Hematopoietic multipotent progenitor cell treated with erythropoietin and hydrocortisone succinate and interleukin-3 and kit ligand, for 8 days (in vitro differentiated cells): ENCODE measurements at regions not wholly inside any gene's neighbourhood (a gene's known extent, or its start where the extent isn't known, plus 50 kb on each side); places are given as distances from the start of the nearest gene placed in this dataset.
"Not testable (repeated sequence)": the region's sequence is repeated elsewhere in the genome, so short reads cannot be mapped to it uniquely, and the experiment has no call there.

Source experiments
- DNase-seq: peaks from one replicate; pipeline ENCODE4 v3.0.0-alpha.2; 2015

- no peak for DNase-seq
Measured at GRCh38 chr4:148944839-148945219, 502.6 kb upstream of the NR3C2 start.

- DNase-seq = no peak
Measured at GRCh38 chr4:148944136-148944838, 502.1 kb upstream of the NR3C2 start.

- DNase-seq = no peak
Measured at GRCh38 chr4:148934926-148935578, 492.8 kb upstream of the NR3C2 start.

GRCh38 chr4:148926276-148927260 lies 484.4 kb upstream of the NR3C2 start:
- no peak for DNase-seq

GRCh38 chr4:148923881-148924280 lies 481.7 kb upstream of the NR3C2 start:
- no peak for DNase-seq

GRCh38 chr4:148922497-148922896 lies 480.3 kb upstream of the NR3C2 start:
- no peak for DNase-seq

- DNase-seq = no peak
Measured at GRCh38 chr4:148914734-148915133, 472.5 kb upstream of the NR3C2 start.

GRCh38 chr4:148914301-148914700 lies 472.1 kb upstream of the NR3C2 start:
- DNase-seq = no peak

GRCh38 chr4:148903388-148903787 lies 461.2 kb upstream of the NR3C2 start:
- no peak for DNase-seq

GRCh38 chr4:148901075-148901705 lies 459.0 kb upstream of the NR3C2 start:
- DNase-seq = no peak

- DNase-seq = not testable (repeated sequence)
Measured at GRCh38 chr4:148898139-148898538, 455.9 kb upstream of the NR3C2 start.

- DNase-seq = no peak
Measured at GRCh38 chr4:148893095-148893494, 450.9 kb upstream of the NR3C2 start.

GRCh38 chr4:148883891-148884290 lies 441.7 kb upstream of the NR3C2 start:
- no peak for DNase-seq

- no peak for DNase-seq
Measured at GRCh38 chr4:148883435-148883834, 441.2 kb upstream of the NR3C2 start.

GRCh38 chr4:148881860-148882643 lies 439.8 kb upstream of the NR3C2 start:
- DNase-seq = no peak

- no peak for DNase-seq
Measured at GRCh38 chr4:148874331-148874730, 432.1 kb upstream of the NR3C2 start.

GRCh38 chr4:148868191-148868590 lies 426.0 kb upstream of the NR3C2 start:
- DNase-seq = no peak

- DNase-seq = no peak
Measured at GRCh38 chr4:148866666-148867065, 424.5 kb upstream of the NR3C2 start.

GRCh38 chr4:148857973-148858534 lies 415.8 kb upstream of the NR3C2 start:
- DNase-seq = no peak

GRCh38 chr4:148857239-148857972 lies 415.2 kb upstream of the NR3C2 start:
- DNase-seq = no peak

- DNase-seq = no peak
Measured at GRCh38 chr4:148854203-148854602, 412.0 kb upstream of the NR3C2 start.
